Superior temporal gyrus (tissue), 1 donor: ENCODE measurements at regions not wholly inside any gene's neighbourhood (a gene's known extent, or its start where the extent isn't known, plus 50 kb on each side); places are given as distances from the start of the nearest gene placed in this dataset.
"Not testable (repeated sequence)": the region's sequence is repeated elsewhere in the genome, so short reads cannot be mapped to it uniquely, and the experiment has no call there.

ENCODE experiments used
- DNase-seq: peaks from one replicate; pipeline ENCODE4 v3.0.0-alpha.2; 2016; ENCODE audit errors: extremely low spot score

DNA sequence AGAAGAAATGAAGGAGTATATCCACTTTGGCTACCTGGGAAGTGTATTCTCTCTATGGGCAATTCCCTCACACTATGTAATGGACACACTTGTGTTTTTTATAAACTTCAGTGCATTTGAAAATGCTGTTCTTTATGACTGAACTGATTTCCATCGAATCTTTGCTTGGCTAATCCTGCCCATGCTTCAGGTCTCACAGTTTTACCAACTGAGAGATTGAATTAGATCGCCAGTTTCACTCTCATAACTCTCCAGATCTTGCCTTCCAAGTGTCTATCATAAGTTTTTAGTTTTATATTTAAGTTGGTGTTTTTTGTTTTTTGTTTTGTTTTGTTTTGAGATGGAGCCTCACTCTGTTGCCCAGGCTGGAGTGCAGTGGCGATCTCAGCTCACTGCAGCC lies 73.5 kb upstream of the MBNL1 start:
- DNase-seq, result no peak

DNA sequence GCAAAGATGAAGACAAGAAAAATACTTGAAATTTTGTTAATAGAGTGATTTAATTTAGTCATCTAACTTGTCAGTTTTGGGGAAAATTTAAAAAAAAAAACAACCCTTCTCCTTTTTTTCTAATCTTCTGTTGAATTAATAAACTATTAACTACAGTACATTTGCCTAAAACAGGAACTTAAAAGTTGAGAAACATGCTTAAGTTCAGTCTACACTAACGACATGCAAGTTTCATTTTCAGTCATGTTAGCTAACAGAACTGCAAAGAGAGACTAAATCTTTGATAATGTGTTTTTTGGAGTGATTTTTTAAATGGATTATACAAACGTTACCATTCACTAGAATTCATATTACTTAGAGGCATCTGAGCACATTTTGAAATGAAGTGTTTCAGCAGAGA lies 71.9 kb upstream of the MBNL1 start:
- no peak for DNase-seq

DNA sequence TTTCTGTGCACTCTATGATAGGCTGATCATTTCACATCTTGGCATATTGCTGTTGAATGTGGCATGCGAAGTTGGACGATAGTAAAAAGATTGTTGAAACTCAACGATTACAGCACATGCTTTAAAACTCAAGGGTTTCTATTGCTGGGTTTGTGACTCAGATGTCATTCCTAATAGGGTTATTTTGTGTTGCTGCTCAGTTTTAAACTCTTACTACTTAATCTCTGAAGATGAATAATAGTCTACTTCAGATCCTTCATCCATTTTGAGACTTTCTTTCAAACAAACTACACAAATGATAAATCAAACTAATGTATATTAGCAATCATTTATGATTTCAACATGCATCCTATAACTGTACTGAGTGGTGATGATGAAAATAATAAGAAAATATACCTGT lies 71.3 kb upstream of the MBNL1 start:
- no peak for DNase-seq

DNA sequence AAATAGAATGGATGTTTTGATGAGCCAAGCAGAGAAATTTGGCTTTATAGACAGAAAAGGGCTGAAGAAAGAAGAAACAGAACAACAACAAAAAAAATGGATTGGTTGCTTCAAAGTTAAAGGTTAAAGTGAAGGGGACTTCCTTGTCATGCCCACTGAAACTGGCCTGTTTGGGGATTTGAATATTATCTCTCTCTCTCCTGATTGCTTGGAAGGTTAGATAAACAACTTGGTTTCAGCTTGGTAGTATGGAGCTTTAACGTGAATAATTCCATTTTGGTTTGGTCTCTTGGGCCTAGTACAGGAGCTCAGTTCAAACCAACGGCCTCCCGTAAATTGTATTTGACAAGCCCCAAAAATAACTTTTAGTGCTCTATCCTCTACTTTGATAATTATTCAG lies 70.8 kb upstream of the MBNL1 start:
- no peak for DNase-seq

DNA sequence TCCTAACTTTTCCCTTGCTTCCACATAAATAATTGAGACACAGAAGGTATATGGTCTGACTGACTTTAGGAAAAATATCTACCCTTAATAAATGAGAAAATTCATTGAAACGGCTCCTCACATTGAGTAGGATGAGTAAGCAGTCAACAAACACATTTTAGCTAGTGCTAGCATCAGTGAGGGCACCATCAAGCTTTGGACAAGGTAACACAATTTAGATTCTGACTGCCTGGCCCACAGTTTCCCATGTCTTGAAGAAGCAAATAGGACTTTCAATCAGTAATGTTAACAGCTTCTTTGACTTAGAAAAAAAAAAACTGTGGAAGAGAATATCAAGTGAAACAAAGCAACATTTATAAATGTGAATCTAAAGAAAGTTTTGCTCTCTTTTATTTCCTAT lies 70.1 kb upstream of the MBNL1 start:
- DNase-seq, result no peak

DNA sequence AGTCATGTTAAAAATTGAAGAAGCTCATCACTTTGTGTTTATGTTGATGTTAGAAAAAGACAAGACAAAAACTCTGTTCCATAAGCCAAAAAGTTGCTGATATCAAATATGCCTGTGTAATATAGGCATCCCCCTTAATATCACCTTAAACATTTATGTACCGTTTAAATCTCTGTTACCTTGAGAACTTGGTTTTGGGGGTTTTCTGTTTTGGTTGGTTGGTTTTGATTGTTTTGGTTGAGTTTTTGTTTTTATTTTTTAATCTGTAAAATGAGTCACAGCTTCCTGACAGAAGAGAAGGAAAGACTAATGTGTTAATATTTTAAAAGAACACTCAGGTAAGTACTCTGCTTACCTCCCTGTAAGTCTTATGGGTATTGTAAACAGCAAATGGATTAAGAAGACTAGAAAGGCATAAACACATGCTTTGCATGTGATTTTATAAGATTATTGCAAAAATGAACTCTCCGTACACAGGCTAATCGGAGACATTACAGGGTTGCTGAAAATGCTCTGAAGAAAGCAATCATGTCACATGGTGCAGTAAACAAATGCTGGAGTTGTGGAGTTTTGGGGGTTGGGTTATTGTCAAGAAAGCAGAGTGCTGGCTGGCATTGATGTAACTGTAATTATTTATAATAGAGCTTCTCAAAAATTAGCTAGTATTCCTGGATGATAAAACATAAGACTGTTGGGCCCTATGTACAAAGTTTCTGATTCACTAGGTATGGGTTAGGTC lies 69.5 kb upstream of the MBNL1 start:
- peak; percentile 47 for DNase-seq

DNA sequence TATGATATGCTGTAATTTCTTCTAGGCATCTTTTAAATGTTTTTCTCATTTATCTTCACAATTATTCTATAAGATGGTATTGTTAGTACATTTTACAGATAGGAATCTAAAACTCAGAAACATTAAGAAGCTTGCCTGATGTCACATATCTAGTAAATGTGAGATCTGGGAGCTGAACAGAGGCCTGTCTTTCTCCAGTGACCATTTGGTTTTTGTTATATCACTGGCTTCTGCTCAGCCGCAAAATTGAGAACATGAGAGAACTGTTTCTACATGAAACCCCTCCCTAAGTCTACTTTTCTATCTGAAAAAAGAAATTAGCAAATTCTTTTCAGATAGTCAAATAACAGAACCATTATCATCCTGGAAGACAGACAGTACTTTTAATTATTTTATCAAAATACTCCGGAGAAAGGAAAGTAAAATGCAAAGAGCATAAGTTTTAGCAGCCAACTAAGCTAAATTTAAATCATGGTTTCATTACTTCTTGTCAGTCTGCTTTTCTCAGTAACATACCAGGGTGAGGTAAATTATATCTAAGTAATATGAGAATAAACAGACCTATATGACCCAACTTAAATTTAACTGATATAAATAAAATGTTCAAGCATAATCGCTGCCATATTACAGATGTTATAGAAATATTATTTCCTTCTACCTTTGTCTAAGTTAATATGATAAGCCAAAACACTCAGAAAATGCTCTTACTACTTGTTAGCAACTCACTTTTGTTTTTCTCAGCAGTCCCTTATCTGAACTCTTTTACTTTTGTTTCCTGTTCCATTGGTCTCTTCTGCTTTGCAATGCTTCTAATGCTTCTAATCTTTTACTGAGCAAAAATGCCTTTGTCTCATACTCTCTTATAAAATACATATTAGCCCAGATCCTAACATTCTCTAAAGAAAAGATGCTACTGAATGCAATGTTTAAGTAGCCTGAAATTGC lies 68.0 kb upstream of the MBNL1 start:
- DNase-seq, result peak; percentile 52

DNA sequence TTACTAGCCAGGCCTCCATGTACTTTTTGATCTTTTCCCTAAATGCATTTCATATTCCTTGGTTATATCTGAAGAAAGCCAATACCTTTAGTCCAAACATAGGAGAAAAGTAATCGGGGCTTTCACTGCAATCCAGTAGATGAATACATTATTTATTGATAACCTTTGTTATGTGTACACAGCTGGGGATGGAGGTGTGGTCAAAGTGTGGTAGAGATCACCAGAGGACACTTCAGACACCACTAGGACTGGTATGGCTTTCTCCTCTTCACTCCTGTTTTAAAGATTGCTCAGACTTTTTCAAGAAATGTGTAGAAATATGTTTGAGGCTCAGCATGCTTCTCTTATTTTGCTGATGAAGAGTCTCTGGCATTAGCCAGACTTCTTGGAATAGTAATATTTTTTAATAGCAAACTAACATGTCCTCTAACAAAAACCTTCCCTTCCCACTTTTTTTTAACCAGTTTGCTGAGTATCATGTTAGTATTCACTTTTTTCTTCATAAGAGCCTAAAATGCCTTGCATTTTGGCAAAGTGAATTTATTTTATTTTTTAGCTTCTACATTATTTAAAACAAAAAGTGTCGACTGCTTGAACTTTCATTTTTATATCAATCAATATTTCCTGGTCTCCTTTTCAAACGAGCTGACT lies 65.6 kb upstream of the MBNL1 start:
- DNase-seq, result no peak

DNA sequence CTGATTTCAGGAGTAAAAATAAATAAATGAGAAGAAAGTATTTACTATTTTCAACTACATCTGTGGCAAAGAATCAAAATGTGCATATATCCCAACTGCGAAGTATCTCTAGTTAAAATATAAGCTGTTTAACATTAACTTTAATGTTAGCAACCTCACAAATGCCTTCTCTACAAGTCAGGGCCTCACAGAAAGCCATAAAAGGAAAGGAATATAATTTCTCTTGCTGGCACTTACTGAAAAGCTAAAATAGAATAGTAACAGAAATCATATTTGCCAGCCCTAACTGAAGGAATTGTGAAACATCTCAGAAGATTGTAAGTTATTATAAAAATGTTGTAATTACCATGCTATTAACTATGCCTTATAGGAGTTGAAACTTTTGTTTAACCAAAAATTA lies 65.1 kb upstream of the MBNL1 start:
- DNase-seq, result no peak

DNA sequence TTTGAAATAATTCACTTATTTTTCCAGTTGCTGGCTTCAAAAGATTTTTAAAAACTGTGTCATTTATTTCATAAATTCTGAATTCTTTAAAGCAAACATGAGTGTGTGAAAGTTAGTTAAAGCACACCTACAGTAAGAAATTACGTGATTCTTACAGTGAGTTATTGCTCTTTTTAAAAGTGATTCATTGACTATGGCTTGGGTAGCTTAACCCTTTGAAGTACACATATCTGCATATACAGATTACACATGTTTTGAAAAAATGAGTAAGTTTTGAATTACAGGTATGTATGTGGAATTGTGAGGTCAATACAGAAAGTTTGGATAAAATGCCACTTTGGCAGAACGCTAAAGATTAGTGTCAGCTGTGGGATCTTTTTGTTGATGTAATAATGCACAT lies 64.5 kb upstream of the MBNL1 start:
- DNase-seq, result no peak

DNA sequence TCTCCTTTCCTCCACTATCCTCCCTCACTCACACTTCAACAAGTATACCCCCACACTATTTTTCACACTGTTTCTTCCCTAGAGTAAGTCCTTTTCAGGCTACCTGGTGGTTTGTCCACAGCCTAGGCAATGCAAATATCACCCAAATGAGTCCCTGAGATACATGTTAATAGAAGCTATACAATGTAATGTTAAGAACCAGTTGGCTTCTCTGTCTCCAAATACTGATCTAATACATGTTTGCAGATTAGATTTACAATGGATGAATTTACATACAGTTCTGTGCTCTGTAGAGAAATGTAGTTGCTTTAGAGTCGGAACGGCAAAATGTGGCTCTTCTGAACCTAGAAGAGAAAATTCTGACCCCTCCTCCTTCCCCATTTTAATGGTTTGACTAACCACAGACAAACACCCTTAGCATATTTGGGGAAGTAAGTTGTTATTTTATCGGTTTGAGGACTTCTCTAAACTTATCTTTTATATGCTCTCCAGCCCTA lies 63.6 kb upstream of the MBNL1 start:
- no peak for DNase-seq

DNA sequence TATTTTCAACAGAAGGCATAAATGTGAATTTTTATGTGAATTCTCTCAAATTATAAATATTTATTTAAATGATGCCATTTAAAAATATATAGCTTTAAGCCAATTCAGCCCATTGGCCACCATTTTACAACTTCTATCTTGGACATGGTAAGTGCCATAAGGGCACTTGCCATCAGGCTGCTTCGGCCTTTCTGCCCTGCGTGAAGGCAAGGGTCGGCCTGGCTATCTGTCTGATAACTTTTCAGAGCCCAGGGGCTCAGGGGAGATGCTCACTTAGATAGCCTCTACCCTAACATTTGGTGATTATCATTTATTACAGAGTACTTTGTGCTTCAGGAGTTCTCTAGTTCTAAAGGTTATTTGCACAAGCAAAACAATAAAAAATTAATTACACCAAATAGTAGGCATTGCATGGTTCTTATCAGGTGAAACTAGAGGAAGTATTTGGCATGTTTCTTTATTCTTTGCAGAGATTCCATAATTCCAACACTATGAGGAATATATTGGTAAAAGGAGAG lies 62.4 kb upstream of the MBNL1 start:
- no peak for DNase-seq

DNA sequence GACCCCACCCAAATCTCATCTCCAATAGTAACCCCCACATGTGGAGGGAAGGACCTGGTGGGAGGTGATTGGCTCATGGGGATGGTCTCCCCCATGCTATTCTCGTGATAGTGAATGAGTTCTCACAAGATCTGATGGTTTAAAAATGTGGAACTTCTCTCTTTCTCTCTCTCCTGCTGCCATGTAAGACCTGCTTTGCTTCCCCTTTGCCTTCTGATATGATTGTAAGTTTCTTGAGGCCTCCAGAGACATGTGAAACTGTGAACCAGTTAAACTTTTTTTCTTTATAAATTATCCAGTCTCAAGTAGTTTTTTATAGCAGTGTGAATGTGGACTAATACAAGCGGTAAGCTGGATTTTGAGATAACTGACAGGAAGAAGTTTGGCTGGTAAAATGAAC lies 60.3 kb upstream of the MBNL1 start:
- no peak for DNase-seq

DNA sequence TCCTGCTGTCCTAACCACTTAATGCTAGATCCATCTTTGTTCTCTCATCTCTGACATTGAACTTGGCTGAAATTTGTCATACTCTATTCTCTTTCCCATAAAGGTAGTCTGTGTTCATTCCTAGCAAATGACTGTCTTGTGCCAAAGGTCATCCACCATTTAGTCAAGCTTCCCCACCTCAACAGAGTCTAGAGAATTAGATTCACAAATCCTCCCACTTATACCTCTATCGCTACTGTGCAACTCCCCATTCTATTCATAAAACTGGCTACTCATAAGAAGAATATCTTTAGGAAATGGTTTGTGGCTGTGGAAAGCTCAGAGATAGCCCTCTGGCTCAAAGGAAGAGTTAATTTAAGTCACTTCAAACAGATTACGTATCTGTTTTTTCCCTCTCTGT lies 59.7 kb upstream of the MBNL1 start:
- no peak for DNase-seq

DNA sequence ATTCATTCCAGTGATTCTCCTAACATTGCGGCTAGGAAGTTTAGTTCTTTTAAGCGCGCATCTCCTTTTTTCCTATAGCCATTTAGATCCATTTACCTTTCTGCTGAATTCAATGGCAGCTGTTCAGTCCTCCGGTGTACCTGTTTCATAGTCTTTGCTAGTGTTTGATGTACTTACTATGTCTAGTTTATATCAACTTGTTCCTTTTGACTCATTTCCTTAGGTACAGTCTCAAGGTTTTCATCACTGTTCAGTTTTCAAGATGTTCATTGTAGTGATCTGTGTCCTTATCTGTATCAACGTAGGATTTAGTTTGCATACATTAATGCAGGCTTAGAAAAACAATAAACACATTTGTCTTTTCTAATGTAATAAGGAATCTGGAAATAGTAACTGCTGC lies 59.0 kb upstream of the MBNL1 start:
- DNase-seq, result no peak

DNA sequence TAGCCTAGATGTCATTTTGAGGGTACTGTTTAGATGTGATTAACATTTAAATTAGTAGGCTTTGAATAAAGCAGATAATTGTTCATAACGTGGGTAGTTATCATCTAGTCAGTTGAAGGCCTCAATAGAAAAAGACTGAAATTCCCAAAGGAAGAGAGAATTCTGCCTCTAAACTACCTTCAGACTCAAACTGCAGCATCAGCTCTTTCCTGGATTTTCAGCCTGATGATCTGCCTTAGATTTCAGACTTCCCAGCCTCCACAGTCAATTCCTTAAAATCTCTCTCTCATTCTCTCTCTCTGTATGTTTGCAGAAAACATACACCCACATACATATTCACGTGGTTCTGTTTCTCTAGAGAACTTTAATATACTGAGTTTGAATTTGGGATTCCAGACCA lies 58.0 kb upstream of the MBNL1 start:
- DNase-seq, result no peak

DNA sequence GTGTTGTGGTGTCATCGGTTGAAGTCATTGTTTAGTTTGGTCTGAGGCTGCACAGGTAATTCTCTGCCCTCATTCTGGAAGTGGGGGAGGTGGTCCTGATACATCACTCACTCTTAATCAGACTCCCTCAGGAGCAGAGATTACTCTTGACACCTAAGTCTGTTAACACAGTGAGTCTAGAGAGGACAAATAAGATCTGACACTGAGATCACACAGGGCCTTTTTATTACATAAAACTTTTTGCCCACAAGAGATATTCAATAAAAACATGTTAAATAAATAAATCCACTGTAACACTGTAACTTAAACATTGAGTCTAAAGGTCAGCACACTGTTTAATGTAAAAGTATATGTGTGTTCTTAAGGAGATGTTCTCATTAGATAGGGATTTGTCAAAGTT lies 57.1 kb upstream of the MBNL1 start:
- no peak for DNase-seq

DNA sequence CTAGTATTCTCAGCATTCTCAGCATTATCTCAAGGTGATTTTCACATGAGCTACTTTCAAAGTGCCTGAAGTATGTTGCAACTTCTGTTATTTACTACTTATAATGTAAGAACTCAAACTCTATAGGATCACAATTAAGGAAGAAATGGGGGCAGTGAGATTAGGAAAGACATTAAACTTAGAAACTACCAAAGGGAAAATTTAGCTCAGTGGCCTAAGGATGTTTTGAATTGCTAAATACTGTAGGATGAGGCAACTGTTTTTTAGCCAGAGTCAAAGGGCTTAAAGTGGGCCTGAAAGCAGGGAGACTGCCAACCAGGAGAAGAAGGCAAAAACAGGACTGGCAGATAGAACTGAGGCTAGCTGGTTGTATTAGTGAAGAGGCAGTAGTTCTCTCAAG lies 55.5 kb upstream of the MBNL1 start:
- DNase-seq, result no peak

DNA sequence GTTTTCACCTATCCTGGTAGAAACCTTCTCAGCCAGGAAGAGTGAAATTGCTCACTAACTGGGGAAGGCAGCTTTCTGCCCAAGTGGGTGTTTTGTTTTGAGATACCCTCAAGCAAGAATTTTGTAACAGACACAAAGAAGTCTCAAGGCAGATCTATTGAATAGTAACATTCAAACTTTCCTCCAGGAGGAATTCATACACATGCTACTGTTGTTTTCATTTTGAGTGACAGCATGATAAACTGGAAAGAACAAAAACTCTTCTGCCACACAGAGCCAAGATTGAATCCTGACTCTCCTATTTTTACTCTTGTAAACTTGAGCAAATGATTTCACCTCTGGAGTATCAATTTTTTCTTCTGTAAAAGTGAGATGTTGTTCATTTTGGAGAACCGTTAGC lies 54.8 kb upstream of the MBNL1 start:
- DNase-seq, result no peak

DNA sequence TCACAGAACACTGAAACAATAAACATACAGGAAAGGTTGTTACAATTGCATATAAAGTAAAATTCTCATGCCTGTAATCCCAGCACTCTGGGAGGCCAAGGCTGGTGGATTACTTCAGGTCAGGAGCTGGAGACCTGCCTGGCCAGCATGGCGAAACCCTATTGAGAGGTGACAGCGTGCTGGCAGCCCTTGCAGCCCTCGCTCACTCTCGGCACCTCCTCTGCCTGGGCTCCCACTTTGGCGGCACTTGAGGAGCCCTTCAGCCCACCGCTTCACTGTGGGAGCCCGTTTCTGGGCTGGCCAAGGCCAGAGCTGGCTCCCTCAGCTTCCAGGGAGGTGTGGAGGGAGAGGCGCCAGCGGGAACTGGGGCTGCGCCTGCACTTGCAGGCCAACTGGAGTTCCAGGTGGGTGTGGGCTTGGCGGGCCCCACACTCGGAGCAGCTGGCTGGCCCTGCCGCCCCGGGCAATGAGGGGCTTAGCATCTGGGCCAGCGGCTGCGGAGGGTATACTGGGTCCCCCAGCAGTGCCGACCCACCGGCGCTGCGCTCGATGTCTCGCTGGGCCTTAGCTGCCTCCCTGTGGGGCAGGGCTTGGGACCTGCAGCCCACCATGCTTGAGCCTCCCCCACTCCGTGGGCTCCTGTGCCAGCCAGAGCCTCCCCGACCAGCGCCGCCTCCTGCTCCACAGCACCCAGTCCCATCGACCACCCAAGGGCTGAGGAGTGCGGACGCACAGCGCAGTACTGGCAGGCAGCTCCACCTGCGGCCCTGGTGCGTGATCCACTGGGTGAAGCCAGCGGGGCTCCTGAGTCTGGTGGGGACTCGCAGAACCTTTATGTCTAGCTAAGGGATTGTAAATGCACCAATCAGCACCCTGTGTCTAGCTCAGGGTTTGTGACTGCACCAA lies 51.5 kb upstream of the MBNL1 start:
- not testable (repeated sequence) for DNase-seq

DNA sequence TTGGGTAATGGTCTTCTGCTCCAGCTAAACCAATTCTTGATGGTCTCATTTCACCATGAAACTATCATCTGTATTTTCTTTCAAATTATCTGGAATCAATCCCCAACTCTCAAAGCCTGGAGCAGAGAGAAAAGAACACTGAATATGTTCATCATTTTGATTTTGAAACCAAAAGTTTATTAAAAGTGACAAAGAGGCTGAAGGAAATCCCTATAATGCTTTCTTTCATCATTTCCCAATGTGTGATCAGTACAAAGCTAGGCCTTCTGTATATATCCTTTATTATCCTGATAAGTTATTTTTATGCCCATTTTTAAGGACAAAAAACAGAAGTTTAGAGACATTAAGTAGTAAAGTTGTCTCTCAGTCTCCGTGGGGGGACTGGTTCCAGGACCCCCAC lies 50.1 kb upstream of the MBNL1 start:
- DNase-seq, result no peak
